PC-3 (cell line): ENCODE measurements at regions not wholly inside any gene's neighbourhood (a gene's known extent, or its start where the extent isn't known, plus 50 kb on each side); places are given as distances from the start of the nearest gene placed in this dataset.

Experiments used
- EZH2 ChIP-seq: fragments of 300-600 bp; sonication (generic); IDR thresholded peaks from one replicate; pipeline ENCODE4 v1.6.1; 2017; ENCODE audit warnings: antibody characterized with exemption, mild to moderate bottlenecking, low read length; ENCODE audit not compliant: unreplicated experiment
- EZH2phosphoT487 ChIP-seq: fragments of 300-600 bp; sonication (generic); IDR thresholded peaks from 2 replicates; pipeline ENCODE4 v1.6.1; 2018; ENCODE audit warnings: mild to moderate bottlenecking, antibody characterized with exemption, low read length, borderline replicate concordance
- TF ChIP-seq, protein P1 (sequence below): fragments of 300-600 bp; sonication (generic); conservative IDR thresholded peaks from 2 replicates; pipeline ENCODE4 v1.5.1; 2017; ENCODE audit warnings: antibody characterized with exemption, low read depth, mild to moderate bottlenecking, low read length

DNA sequence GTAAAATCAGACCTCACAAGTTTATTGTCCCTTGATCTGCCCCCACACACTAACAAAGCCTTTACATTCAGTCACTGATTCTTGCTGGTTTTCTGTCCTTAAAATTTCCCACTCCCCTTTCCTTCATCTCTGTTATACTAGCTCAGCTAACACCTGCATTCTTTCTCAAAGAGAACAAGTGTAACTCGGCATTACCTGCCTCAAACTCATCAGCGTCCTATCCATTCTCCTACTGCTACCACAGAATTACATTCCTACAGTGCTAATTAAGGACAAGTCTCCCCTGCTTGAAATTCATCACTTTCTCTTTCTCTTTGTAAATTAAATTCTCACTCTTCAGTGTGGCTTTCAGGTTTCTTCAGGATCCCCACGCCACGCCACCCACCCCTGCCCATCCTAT is 773.2 kb downstream of the FRK start:
- TF ChIP-seq, protein P1, sequence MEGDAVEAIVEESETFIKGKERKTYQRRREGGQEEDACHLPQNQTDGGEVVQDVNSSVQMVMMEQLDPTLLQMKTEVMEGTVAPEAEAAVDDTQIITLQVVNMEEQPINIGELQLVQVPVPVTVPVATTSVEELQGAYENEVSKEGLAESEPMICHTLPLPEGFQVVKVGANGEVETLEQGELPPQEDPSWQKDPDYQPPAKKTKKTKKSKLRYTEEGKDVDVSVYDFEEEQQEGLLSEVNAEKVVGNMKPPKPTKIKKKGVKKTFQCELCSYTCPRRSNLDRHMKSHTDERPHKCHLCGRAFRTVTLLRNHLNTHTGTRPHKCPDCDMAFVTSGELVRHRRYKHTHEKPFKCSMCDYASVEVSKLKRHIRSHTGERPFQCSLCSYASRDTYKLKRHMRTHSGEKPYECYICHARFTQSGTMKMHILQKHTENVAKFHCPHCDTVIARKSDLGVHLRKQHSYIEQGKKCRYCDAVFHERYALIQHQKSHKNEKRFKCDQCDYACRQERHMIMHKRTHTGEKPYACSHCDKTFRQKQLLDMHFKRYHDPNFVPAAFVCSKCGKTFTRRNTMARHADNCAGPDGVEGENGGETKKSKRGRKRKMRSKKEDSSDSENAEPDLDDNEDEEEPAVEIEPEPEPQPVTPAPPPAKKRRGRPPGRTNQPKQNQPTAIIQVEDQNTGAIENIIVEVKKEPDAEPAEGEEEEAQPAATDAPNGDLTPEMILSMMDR, result no peak
- TF ChIP-seq EZH2 (no peak), EZH2phosphoT487 (no peak)
